Pancreas (tissue), 10 donors: ENCODE measurements at regions not wholly inside any gene's neighbourhood (a gene's known extent, or its start where the extent isn't known, plus 50 kb on each side); places are given as distances from the start of the nearest gene placed in this dataset.

Experiments
- ATAC-seq, 4 donors: fragments of 200-7000 bp; cut with Tn5 transposase; one replicate each; pipeline versions ENCODE4 v1.8.0 to v1.9.1; 2020; ENCODE audit warnings: mild to moderate bottlenecking in 4 of 4, moderate library complexity in 4 of 4
- DNase-seq, 6 donors: peaks; one replicate each; pipeline ENCODE4 v3.0.0-alpha.2; 2020
- FAIRE-seq: peaks from 2 replicates; lab custom pipeline; 2012; peaks lifted over from hg19 to GRCh38; lab: Jason Lieb, UNC
- H3K27ac ChIP-seq, 4 donors: fragments of 200-600 bp; sonication (generic); 1 replicate in 3 of 4; 2 replicates in 1 of 4; pipeline versions ENCODE4 v1.5.0 to v1.8.0; 2020
- H3K27me3 ChIP-seq, 4 donors: fragments of 200-600 bp; one replicate each; pipeline ENCODE4 v1.8.0; 2021
- H3K36me3 ChIP-seq, 3 donors: fragments of 200-600 bp; sonication (generic) in 1 of 3; one replicate each; pipeline versions ENCODE4 v1.5.0 to v1.8.0; 2020 to 2021
- H3K4me1 ChIP-seq, 3 donors: fragments of 200-600 bp; one replicate each; pipeline ENCODE4 v1.8.0; 2021
- H3K4me3 ChIP-seq, 4 donors: fragments of 200-600 bp; sonication (generic) in 2 of 4; one replicate each; pipeline versions ENCODE4 v1.5.0 to v1.8.0; 2020 to 2021
- H3K9me3 ChIP-seq, 4 donors: fragments of 200-600 bp; one replicate each; pipeline ENCODE4 v1.8.0; 2021
- WGBS, 2 donors: extraction: QIAGEN DNeasy Blood & Tissue Kit; methylation state at CpG; one replicate each; pipeline ENCODE4 v1.1.7; 2013; 5-methylcytosine and 5-hydroxymethylcytosine counted together
- intact Hi-C, 3 donors: fragments of 100-400 bp; cut with DNase I; formaldehyde crosslinking; loops; one replicate each; pipeline versions ENCODE4 v1.11.1 to v1.14.2; 2022
- TF ChIP-seq, protein P1 (sequence below), 4 donors: fragments of 200-600 bp; sonication (generic) in 3 of 4; IDR thresholded peaks; one replicate each; pipeline versions ENCODE4 v1.5.0 to v1.8.0; 2021; ENCODE audit warnings: antibody characterized with exemption in 4 of 4
- donor health status: healthy with polysubstance abuse.
- donor health status: DM: no; HTN: no; CAD: no; lungs with moderate emphysema.
- donor health status: DM: no; HTN: no; CAD: no.
- donor health status: control.
- donor health status: control.
- donor health status: Bipolar disorder and iron deficiency.
- donor health status: DM: yes; HTN: yes; CAD: no.
- donor health status: DM: no; HTN: no; CAD: no.
- donor health status: DM: no; HTN: no; CAD: no.
- donor health status: DM: yes; HTN: yes; CAD: no.

DNA sequence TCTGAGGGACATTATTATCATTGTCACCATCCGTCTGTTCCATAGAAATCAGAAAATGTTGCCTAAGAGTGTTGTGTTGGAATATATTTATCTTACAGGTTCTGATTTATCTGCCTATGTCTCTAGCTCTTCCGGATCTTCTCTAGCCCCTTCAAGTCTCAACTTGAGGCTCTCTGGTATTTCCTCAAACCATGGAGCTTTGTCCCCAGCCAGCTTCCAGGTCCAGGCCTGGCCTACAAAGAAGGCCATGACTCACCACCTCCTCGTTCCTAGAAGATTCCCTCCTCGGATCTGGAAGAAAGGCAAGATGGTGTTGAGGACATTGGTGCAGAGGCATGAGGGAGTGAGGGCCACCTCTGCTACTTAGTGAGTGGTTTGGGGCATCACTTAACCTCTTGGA, 122.1 kb upstream of the TRIB2 start:
- no peak overlapping the region for H3K27ac ChIP-seq
- FAIRE-seq (no peak), DNase-seq (no peak), ATAC-seq (no peak)
- 88 to 93% methylated on average over 4 of the region's 4 CpGs for WGBS, 2 donors
- no peaks in the 10 kb centered on the region for H3K27me3 ChIP-seq
- H3K4me1 ChIP-seq = no peaks in the 10 kb centered on the region
- H3K4me3 ChIP-seq = no peak overlapping the region
- H3K36me3 ChIP-seq = no peaks in the 10 kb centered on the region
- TF ChIP-seq, protein P1, sequence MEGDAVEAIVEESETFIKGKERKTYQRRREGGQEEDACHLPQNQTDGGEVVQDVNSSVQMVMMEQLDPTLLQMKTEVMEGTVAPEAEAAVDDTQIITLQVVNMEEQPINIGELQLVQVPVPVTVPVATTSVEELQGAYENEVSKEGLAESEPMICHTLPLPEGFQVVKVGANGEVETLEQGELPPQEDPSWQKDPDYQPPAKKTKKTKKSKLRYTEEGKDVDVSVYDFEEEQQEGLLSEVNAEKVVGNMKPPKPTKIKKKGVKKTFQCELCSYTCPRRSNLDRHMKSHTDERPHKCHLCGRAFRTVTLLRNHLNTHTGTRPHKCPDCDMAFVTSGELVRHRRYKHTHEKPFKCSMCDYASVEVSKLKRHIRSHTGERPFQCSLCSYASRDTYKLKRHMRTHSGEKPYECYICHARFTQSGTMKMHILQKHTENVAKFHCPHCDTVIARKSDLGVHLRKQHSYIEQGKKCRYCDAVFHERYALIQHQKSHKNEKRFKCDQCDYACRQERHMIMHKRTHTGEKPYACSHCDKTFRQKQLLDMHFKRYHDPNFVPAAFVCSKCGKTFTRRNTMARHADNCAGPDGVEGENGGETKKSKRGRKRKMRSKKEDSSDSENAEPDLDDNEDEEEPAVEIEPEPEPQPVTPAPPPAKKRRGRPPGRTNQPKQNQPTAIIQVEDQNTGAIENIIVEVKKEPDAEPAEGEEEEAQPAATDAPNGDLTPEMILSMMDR (IDR thresholded peaks at IDR 0.05) = no peak
- intact Hi-C loops = no loop called here
- no peaks in the 10 kb centered on the region for H3K9me3 ChIP-seq

DNA sequence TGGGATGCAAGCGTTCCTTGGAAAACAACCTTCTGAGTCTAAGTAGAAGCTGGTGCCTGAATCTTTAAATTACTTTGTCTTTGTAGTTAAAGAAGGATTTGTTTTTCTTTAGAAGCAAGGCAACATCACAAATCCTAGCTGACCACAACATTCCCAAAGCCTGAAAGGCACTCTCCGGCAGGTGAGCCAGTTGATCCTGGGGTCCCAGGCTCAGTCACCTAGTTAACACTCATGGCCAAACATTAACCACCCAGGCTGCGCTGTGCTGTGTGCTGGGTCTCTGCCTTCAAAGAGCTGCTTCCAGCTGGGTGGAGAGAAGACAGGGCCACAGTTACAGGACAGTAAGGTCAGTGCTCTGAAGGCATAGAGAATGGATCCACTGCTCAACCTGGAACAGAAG, 120.0 kb upstream of the TRIB2 start:
- H3K27me3 ChIP-seq = no peaks in the 10 kb centered on the region
- H3K9me3 ChIP-seq = no peaks in the 10 kb centered on the region
- H3K27ac ChIP-seq = no peak overlapping the region
- TF ChIP-seq, protein P1 (IDR thresholded peaks at IDR 0.05) = no peak
- no peaks in the 10 kb centered on the region for H3K4me1 ChIP-seq
- DNase-seq = no peak
- intact Hi-C loops = no loop called here
- peak in 1 of 4 donors; percentile 15 for ATAC-seq
- no peak overlapping the region for H3K4me3 ChIP-seq
- no peak for FAIRE-seq
- WGBS, 2 donors = 90 to 92% methylated on average over 3 of the region's 3 CpGs
- H3K36me3 ChIP-seq = no peaks in the 10 kb centered on the region

DNA sequence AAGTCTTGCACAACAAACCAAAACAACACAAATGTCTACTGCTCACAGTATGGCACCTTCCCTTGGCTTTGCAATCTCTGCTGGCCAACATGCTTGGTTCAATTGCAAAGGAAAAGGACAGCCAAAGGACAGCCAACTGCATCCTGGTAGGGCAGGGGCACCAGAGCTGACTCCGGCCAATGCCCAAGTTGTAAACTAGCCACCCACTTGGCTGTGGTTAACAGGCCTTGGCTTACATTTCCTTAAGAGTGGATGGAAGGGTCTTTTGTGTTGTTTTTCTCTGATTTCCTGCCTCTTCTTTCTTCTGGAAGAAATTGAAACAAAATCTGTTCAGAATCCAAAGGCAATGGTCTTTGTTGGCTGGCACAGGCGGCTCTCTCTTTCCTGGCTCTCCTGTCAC, 119.1 kb upstream of the TRIB2 start:
- ATAC-seq (no peak), FAIRE-seq (no peak), DNase-seq (no peak)
- H3K4me3 ChIP-seq = no peak overlapping the region
- H3K36me3 ChIP-seq = no peaks in the 10 kb centered on the region
- no peaks in the 10 kb centered on the region for H3K4me1 ChIP-seq
- H3K27ac ChIP-seq = no peak overlapping the region
- WGBS, 2 donors = 82 to 90% methylated on average over 2 of the region's 2 CpGs
- TF ChIP-seq, protein P1 (IDR thresholded peaks at IDR 0.05) = no peak
- no peaks in the 10 kb centered on the region for H3K27me3 ChIP-seq
- H3K9me3 ChIP-seq = no peaks in the 10 kb centered on the region
- intact Hi-C loops = no loop called here

DNA sequence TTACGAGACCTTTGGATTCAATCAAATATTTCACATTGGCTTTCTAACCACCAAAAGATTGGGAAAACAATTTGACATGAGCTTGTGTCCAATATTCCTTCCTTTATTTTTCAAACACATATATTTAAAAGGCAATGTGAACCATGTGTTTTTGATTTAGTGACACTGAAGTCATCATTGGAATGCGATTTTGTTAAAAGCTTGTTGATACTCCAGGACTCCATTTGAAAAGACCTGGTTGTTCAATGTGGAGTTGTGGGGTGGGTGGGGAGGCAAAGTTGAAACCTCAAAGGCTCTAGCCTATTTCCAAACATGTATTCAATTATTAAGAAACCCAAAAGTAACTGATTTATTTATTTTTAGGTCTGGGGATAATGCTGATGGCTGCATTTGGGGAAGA, 114.1 kb upstream of the TRIB2 start:
- 88 to 96% methylated on average over 2 of the region's 2 CpGs for WGBS, 2 donors
- Histone ChIP-seq H3K9me3 (no peaks in the 10 kb centered on the region), H3K4me3 (no peak overlapping the region), H3K27ac (no peak overlapping the region), H3K36me3 (no peaks in the 10 kb centered on the region), H3K4me1 (peaks cover 0 to 14% (median 0%) of the 10 kb centered on the region in 3 donors), H3K27me3 (no peaks in the 10 kb centered on the region)
- FAIRE-seq (no peak), DNase-seq (no peak), ATAC-seq (no peak)
- TF ChIP-seq, protein P1 (IDR thresholded peaks at IDR 0.05) = no peak
- intact Hi-C loops = no loop called here

DNA sequence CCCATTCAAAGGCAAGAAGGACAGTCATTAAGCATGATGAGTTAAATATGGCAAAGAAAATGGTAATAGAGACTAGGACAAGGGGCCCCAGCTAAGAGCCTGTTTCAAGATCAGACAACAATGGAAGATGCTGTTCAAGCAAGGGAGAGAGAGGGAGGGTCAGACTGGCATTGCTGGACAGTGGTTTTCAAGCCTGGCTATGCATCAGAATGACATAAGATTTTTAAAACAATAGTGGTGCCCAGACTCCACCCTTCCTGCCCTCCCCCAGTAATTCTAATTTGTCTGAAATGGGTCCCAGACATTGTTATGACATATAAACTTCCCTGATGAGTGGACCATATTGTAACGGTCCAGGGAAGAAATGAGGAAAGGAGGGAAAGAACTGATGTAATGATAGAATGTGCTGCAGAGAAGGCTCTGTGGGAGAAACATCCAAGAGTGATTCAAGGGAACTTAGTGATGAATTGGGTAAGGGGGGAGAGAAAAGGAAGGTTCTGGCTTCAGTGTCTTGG, 112.9 kb upstream of the TRIB2 start:
- DNase-seq = no peak
- Histone ChIP-seq H3K4me1 (peaks cover 0 to 14% (median 0%) of the 10 kb centered on the region in 3 donors), H3K36me3 (no peaks in the 10 kb centered on the region), H3K27me3 (no peaks in the 10 kb centered on the region), H3K27ac (no peak overlapping the region), H3K4me3 (no peak overlapping the region), H3K9me3 (no peaks in the 10 kb centered on the region)
- no peak for ATAC-seq
- WGBS, 2 donors = 76 to 79% methylated on average over 1 of the region's 1 CpG
- TF ChIP-seq, protein P1 (IDR thresholded peaks at IDR 0.05) = no peak
- FAIRE-seq = no peak
- intact Hi-C loops = no loop called here
